ENCODE measurements at regions not wholly inside any gene's neighbourhood (a gene's known extent, or its start where the extent isn't known, plus 50 kb on each side); places are given as distances from the start of the nearest gene placed in this dataset.

- no peak for TF ChIP-seq CTCF (IDR thresholded peaks at IDR 0.05)
- no peak for TF ChIP-seq POLR2A (IDR thresholded peaks at IDR 0.05)
These were observed 176.6 kb upstream of the GORAB start for GRCh38 chr1:170355267-170355801.
